Prostate gland (tissue), 2 donors: ENCODE measurements at regions not wholly inside any gene's neighbourhood (a gene's known extent, or its start where the extent isn't known, plus 50 kb on each side); places are given as distances from the start of the nearest gene placed in this dataset.

Experiments used
- CTCF ChIP-seq, 4 experiments: fragments of 200-600 bp in 2 of 4; fragments of 450-650 bp in 2 of 4; sonication (generic) in 2 of 4; IDR thresholded peaks; 1 replicate in 3 of 4; 2 replicates in 1 of 4; pipeline ENCODE4 v1.5.1; 2016 to 2019; ENCODE audit warnings: antibody characterized with exemption in 4 of 4, mild to moderate bottlenecking in 2 of 4, moderate library complexity in 2 of 4
- POLR2A ChIP-seq: fragments of 450-650 bp; IDR thresholded peaks from one replicate; pipeline ENCODE4 v1.6.1; 2016; ENCODE audit warnings: antibody characterized with exemption, mild to moderate bottlenecking
- POLR2AphosphoS5 ChIP-seq: sonication (generic); formaldehyde crosslinking; IDR thresholded peaks from one replicate; pipeline ENCODE4 v1.6.1; 2017; ENCODE audit warnings: antibody characterized with exemption

DNA sequence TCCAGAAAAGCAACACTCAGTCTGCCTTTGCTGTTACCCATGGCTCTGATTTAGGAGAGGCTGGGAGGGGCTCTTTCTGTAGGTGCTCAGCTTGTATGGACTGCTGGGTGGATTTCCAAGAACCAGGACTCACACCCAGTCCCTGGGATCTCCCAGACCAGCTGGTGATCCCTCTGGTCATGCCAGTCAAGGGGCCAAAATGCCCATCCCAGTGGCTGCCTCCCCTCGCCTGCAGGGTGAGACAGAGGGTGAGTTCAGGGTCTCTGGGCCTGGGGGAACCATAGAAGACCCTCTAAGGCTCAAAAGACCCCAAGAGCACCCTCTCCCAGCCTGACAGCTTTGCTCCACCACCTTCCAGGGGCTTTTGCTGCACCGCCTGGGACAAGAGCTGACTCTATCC, 78.6 kb upstream of the MYL2 start:
- no peak for TF ChIP-seq CTCF (IDR thresholded peaks at IDR 0.05)
- TF ChIP-seq POLR2A, result no peak
- no peak for TF ChIP-seq POLR2AphosphoS5
